OCI-M2 (cell line): ENCODE measurements at regions not wholly inside any gene's neighbourhood (a gene's known extent, or its start where the extent isn't known, plus 50 kb on each side); places are given as distances from the start of the nearest gene placed in this dataset.
"Not testable (repeated sequence)": the region's sequence is repeated elsewhere in the genome, so short reads cannot be mapped to it uniquely, and the experiment has no call there.

Experiments used
- DNase-seq: peaks from one replicate; lab custom pipeline; 2025; ENCODE audit not compliant: unreplicated experiment; lab: John Stamatoyannopoulos, UW

GRCh38 chr15:66635006-66635405, 67.0 kb upstream of the SMAD6 start:
- DNase-seq = no peak

- no peak for DNase-seq
Measured at GRCh38 chr15:66635817-66636216, 66.2 kb upstream of the SMAD6 start.

DNA sequence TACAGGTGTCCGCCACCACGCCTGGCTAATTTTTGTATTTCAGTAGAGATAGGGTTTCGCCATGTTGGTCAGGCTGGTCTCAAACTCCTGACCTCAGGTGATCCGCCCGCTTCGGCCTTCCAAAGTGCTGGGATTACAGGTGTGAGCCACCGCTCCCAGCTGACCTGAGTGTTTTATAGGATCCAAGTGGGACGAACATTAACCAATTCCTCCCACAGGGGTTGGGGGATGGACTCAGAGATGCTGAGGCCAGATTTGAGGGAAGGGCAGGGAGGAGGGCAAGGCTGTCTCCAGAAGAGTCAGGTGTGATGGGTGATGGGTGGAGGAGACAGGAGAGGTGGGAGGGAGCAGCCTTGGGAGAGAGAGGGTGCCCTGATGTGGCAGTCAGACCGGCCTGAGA, 65.0 kb upstream of the SMAD6 start:
- DNase-seq = not testable (repeated sequence)

DNA sequence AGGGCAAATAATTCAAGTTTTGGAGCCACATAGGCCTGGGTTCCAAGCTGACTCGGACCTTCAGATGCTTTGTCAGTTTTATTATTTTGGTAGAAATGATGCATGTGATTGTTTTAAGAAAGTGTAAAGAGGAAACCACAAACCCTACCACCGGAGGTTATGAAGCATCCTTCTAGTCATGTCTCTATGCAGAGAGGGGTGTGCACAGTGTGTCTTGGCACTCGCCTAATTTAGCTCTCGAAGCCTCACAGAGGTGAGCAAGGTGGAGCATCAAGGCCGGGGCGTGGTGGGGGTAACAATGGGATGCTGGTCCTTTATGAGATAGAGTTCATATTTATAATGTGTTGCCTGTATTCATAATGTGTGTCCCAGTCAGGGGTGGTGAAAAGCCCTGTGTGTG, 63.7 kb upstream of the SMAD6 start:
- no peak for DNase-seq

GRCh38 chr15:66641485-66642315, 60.3 kb upstream of the SMAD6 start:
- no peak for DNase-seq

- no peak for DNase-seq
Measured at GRCh38 chr15:66642514-66642913, 59.5 kb upstream of the SMAD6 start.

GRCh38 chr15:66643033-66643432, 59.0 kb upstream of the SMAD6 start:
- DNase-seq = no peak

DNA sequence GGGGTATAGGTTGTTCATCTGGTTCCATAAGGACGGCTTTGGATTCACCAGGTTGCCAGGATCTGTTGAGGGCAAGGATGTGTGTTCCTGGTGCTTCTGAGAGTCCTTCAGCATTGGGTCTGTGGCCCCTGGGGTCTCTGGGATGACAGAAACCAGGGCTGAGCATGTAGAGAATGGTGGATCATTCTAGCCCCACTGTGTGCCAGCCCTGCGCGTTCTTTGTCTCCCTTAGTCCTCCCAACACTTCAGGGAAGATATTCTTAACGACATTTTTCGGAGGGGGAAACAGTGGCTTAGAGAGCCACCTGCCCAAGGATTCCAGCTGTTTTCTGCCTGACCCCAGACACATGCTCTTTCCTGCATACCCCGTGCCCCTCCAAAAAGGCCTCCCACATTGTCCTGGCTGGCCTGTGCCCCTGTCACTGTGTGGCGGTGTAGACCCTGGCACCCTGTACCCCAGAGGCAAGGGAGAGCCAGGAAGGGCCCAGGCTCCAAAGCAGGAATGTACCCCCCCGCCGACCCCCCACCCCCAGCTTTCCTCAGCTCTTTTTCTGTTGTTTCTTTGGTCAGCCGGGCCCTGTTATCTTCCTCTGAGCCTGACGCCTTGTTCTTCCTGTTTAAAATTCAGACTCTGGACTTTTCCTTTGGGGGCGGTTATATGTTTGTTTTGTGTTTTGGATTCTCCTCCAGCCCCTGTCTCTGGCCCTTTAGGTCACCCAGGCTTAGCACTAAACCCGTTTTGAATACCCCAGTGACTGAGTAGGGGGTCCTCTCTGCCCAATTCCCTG, 57.8 kb upstream of the SMAD6 start:
- no peak for DNase-seq

DNA sequence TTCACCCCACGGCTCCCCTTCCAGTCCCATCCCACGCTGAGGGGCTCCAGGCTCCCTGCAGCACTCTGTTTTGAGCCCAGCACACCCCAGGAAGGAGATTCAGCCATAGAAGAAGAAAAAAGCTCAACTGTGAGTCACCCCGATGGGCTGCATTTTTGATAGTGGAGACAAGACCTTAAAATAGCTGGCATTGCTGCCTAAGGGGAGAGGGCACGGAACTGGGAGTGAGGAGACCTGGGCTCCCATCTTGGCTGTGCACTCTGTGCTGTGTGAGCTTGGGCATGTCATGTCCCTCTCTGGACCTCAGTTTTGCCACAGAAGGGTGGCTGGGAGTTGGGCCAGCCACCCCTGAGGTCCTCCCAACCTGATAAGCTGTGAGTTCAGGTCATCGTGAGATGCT, 57.2 kb upstream of the SMAD6 start:
- no peak for DNase-seq

GRCh38 chr15:66646308-66646707, 55.7 kb upstream of the SMAD6 start:
- DNase-seq = no peak

DNA sequence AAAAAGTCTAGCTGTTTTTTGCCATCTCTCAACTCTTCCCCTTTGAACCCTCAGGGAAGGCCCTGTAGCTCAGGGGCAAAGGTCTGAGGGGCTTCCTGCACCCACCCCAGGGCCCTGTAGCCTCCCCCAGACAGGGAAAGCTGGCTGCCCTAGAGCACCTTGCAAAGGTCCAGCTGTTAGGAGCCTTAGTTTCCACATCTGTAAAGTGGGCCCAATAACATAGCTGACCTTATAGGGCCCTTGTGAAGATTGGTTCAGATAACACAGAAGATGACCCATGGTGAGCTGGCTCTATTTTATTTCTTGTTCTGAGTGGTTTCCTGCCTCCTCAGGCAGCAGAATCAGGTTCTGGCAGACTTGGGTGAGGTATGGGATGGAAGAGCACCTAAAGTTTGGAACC, 55.2 kb upstream of the SMAD6 start:
- DNase-seq = no peak

- DNase-seq = no peak
Measured at GRCh38 chr15:66647358-66647757, 54.7 kb upstream of the SMAD6 start.

DNA sequence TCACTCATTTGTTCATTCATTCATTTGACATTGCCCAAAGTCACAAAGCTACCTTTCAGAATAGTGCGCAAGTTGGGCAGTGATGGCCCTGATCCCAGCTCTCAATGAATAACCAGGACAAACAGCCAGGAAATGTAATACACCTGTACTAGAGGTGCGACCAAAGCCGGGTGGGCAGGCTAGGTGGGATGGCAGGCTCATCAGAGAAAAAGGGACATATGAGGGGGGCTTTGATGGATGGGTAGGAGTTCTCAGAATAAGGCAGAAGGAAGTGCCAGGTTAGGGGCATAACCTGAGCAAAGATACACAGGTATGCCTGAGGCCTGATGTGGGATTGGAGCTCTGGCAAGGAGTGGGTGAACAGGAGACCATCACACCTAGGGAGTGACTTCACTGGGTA, 53.4 kb upstream of the SMAD6 start:
- no peak for DNase-seq

DNA sequence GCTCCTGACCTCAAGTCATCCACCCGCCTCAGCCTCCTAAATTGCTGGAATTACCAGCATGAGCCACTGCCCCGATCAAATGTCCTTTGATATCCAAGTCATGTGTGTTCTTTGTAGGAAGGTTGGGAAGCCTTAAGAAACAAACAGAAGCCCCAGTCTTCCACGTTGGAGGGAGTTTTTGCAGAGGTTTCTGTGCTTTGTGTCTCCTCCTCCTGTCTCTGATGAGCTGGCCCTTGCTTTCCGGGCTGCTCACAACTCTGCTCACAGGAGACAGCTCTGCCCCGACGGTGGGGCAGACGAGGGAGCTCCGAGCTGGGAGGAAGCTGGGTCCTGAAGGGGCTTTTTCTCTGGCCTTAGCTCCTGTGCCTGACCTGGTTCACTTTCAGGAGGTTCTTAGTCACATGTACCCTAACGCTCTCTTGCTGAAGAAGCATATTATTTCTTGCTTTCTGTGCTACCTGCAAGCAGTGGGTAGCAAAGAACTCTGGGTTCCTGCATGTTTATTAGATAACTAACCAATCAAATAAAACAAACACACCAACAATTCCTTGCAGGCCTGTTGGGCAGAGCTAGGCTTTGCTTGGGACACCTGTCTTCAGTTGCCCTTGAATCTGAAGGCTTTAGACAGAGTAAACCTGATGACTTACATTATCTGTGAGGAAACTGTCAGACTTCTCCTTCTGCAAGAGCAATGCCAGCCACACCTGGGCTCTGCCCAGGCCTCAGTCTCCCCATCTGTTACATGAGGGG, 52.6 kb upstream of the SMAD6 start:
- DNase-seq = no peak

GRCh38 chr15:66650433-66650832, 51.6 kb upstream of the SMAD6 start:
- no peak for DNase-seq

- DNase-seq = no peak
Measured at GRCh38 chr15:66651198-66651597, 50.8 kb upstream of the SMAD6 start.

DNA sequence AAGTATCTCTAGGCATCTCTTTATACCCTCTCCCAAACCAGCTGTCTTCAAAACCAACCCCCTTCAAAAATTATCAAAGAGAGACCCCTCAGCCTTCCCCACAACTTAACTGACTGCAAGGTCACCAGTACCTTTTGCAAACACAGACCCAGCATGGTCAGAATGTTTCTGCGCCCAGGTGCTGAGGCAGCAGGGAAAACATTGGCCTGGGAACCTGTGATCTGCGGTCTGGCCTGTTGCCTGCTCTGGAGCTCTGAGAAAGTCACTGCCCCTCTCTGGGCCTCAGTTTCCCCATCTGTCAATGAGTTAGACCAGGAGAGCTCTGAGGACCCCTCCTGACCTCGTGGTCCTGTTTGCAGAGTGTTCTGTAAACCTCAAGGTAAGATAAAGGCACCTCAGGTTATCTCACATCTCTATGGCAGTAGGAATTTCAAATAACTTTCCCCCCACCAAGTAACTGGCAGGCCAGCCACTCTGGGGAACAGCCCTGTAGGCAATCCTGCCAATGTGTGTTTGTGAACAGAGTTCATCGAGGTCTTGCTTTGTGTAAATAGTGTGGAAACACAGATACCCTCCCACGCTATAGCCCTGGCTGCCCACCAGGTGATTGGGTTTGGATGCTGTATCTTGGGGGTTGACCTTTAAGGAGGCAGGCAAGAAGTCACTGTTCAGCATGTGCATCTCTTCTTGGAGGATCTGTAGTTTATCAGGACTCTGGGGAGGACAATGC, 50.0 kb upstream of the SMAD6 start:
- DNase-seq = no peak
